NCI-H2171 treated with DMSO at 0.1 percent for 48 hours (cell line): ENCODE measurements at regions not wholly inside any gene's neighbourhood (a gene's known extent, or its start where the extent isn't known, plus 50 kb on each side); places are given as distances from the start of the nearest gene placed in this dataset.
"Not testable (repeated sequence)": the region's sequence is repeated elsewhere in the genome, so short reads cannot be mapped to it uniquely, and the experiment has no call there.

ENCODE experiments used
- DNase-seq: peaks from one replicate; lab custom pipeline; 2025; lab: John Stamatoyannopoulos, UW

- DNase-seq, result no peak
These were observed 376.3 kb upstream of the UBE2E3 start for GRCh38 chr2:180604077-180604476.

GRCh38 chr2:180601016-180601415 is 379.4 kb upstream of the UBE2E3 start:
- no peak for DNase-seq

- no peak for DNase-seq
These were observed 380.6 kb upstream of the UBE2E3 start for GRCh38 chr2:180599804-180600203.

GRCh38 chr2:180597179-180597578 is 383.2 kb upstream of the UBE2E3 start:
- no peak for DNase-seq

GRCh38 chr2:180596453-180596852 is 384.0 kb upstream of the UBE2E3 start:
- DNase-seq, result no peak

GRCh38 chr2:180591947-180592346 is 388.5 kb upstream of the UBE2E3 start:
- no peak for DNase-seq

- not testable (repeated sequence) for DNase-seq
These were observed 389.2 kb upstream of the UBE2E3 start for GRCh38 chr2:180591093-180591781.

- no peak for DNase-seq
These were observed 396.8 kb upstream of the UBE2E3 start for GRCh38 chr2:180583441-180584140.

- DNase-seq, result no peak
These were observed 401.0 kb upstream of the UBE2E3 start for GRCh38 chr2:180579388-180579787.

GRCh38 chr2:180578441-180578840 is 402.0 kb upstream of the UBE2E3 start:
- DNase-seq, result no peak

- no peak for DNase-seq
These were observed 402.8 kb upstream of the UBE2E3 start for GRCh38 chr2:180577567-180577966.

GRCh38 chr2:180573951-180574350 is 406.5 kb upstream of the UBE2E3 start:
- DNase-seq, result no peak

- no peak for DNase-seq
These were observed 408.1 kb upstream of the UBE2E3 start for GRCh38 chr2:180572346-180572745.

GRCh38 chr2:180571559-180571958 is 408.8 kb upstream of the UBE2E3 start:
- DNase-seq, result no peak

- no peak for DNase-seq
These were observed 409.5 kb upstream of the UBE2E3 start for GRCh38 chr2:180570864-180571263.

- DNase-seq, result no peak
These were observed 416.4 kb upstream of the UBE2E3 start for GRCh38 chr2:180564051-180564450.

GRCh38 chr2:180562378-180562777 is 418.0 kb upstream of the UBE2E3 start:
- DNase-seq, result no peak

GRCh38 chr2:180559771-180560170 is 420.6 kb upstream of the UBE2E3 start:
- no peak for DNase-seq

GRCh38 chr2:180559038-180559437 is 421.4 kb upstream of the UBE2E3 start:
- no peak for DNase-seq

- DNase-seq, result no peak
These were observed 424.9 kb upstream of the UBE2E3 start for GRCh38 chr2:180555391-180555965.

- no peak for DNase-seq
These were observed 426.1 kb upstream of the UBE2E3 start for GRCh38 chr2:180554330-180554729.

GRCh38 chr2:180553094-180553715 is 427.2 kb upstream of the UBE2E3 start:
- DNase-seq, result no peak

GRCh38 chr2:180542511-180542910 is 437.9 kb upstream of the UBE2E3 start:
- no peak for DNase-seq
